Kidney (tissue), 13 donors: ENCODE measurements at regions not wholly inside any gene's neighbourhood (a gene's known extent, or its start where the extent isn't known, plus 50 kb on each side); places are given as distances from the start of the nearest gene placed in this dataset.

ENCODE experiments used
- DNase-seq, 5 donors: peaks; one replicate each; pipeline ENCODE4 v3.0.0-alpha.2; 2013 to 2020
- FAIRE-seq: peaks from 2 replicates; lab custom pipeline; 2012; peaks lifted over from hg19 to GRCh38; lab: Jason Lieb, UNC
- H3K27ac ChIP-seq, 2 donors: one replicate each; pipeline ENCODE4 v1.7.0; 2013; ENCODE audit warnings: low read depth in 2 of 2, low read length in 2 of 2, inconsistent platforms in 1 of 2
- H3K27me3 ChIP-seq: one replicate; pipeline ENCODE4 v1.7.1; 2013; ENCODE audit warnings: low read length, inconsistent platforms; ENCODE audit not compliant: control insufficient read depth, insufficient read depth
- H3K36me3 ChIP-seq, 3 donors: one replicate each; pipeline versions ENCODE4 v1.7.0 to v1.7.1; 2013; ENCODE audit warnings: low read length in 3 of 3, control low read depth in 1 of 3, inconsistent platforms in 1 of 3; ENCODE audit not compliant: insufficient read depth in 3 of 3, control insufficient read depth in 2 of 3
- H3K4me1 ChIP-seq, 3 donors: one replicate each; pipeline versions ENCODE4 v1.7.0 to v1.7.1; 2013; ENCODE audit warnings: low read length in 3 of 3, inconsistent platforms in 1 of 3, low read depth in 1 of 3; ENCODE audit not compliant: control insufficient read depth in 2 of 3, insufficient read depth in 2 of 3
- H3K4me3 ChIP-seq, 3 donors: one replicate each; pipeline versions ENCODE4 v1.7.0 to v1.8.1; 2013; ENCODE audit warnings: low read length in 3 of 3, control low read depth in 1 of 3, inconsistent platforms in 1 of 3
- H3K9ac ChIP-seq, 3 donors: one replicate each; pipeline versions ENCODE4 v1.7.0 to v1.7.1; 2013; ENCODE audit warnings: low read length in 3 of 3, control low read depth in 1 of 3, inconsistent platforms in 1 of 3
- H3K9me3 ChIP-seq, 3 donors: one replicate each; pipeline versions ENCODE4 v1.7.0 to v1.7.1; 2013; ENCODE audit warnings: low read length in 3 of 3, control low read depth in 1 of 3, inconsistent platforms in 1 of 3; ENCODE audit not compliant: control insufficient read depth in 2 of 3, insufficient read depth in 1 of 3
- intact Hi-C: fragments of 100-400 bp; cut with DNase I; formaldehyde crosslinking; loops from one replicate; pipeline ENCODE4 v1.11.1; 2022
- TF ChIP-seq, protein P1 (sequence below): IDR thresholded peaks from 3 replicates; pipeline ENCODE4 v1.5.1; 2012; ENCODE audit warnings: mild to moderate bottlenecking, moderate library complexity, borderline replicate concordance; ENCODE audit not compliant: insufficient read depth; ENCODE audit errors: extremely low read depth
- donor health status: control.
- donor health status: control.
- donor health status: control.
- donor health status: control.
- donor health status: control.
- donor health status: DM: yes; HTN: yes; CAD: no.
- donor health status: Normal renal cell carcinoma (clear cell type).

DNA sequence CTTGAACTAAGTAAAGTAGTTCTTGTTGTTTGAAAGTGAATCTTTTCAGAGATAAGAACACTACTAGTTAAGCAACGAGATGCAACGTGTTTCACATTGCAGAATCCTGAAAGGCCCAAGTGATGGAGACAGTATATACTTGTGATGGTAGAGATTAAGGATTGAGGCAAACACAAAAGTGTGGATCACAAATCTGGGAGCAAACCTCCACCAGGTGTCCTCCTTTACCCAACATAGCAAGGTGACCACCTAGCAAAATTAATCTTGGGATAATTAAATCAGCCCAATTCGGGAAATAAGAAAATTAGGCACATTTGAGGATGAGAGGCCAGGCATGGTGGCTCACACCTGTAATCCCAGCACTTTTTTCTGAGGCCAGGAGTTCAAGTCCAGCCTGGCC, 563.9 kb downstream of the DACH1 start:
- H3K9me3 ChIP-seq: no peaks in the 10 kb centered on the region
- intact Hi-C loops: no loop called here
- peak in 1 of 5 donors; percentile 22 for DNase-seq
- no peak for FAIRE-seq
- TF ChIP-seq, protein P1, sequence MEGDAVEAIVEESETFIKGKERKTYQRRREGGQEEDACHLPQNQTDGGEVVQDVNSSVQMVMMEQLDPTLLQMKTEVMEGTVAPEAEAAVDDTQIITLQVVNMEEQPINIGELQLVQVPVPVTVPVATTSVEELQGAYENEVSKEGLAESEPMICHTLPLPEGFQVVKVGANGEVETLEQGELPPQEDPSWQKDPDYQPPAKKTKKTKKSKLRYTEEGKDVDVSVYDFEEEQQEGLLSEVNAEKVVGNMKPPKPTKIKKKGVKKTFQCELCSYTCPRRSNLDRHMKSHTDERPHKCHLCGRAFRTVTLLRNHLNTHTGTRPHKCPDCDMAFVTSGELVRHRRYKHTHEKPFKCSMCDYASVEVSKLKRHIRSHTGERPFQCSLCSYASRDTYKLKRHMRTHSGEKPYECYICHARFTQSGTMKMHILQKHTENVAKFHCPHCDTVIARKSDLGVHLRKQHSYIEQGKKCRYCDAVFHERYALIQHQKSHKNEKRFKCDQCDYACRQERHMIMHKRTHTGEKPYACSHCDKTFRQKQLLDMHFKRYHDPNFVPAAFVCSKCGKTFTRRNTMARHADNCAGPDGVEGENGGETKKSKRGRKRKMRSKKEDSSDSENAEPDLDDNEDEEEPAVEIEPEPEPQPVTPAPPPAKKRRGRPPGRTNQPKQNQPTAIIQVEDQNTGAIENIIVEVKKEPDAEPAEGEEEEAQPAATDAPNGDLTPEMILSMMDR: peak; percentile 8
- H3K4me1 ChIP-seq: no peaks in the 10 kb centered on the region
- no peaks in the 10 kb centered on the region for H3K36me3 ChIP-seq
- H3K9ac ChIP-seq: no peak overlapping the region
- H3K27ac ChIP-seq: no peak overlapping the region
- no peaks in the 10 kb centered on the region for H3K27me3 ChIP-seq
- H3K4me3 ChIP-seq: no peak overlapping the region

DNA sequence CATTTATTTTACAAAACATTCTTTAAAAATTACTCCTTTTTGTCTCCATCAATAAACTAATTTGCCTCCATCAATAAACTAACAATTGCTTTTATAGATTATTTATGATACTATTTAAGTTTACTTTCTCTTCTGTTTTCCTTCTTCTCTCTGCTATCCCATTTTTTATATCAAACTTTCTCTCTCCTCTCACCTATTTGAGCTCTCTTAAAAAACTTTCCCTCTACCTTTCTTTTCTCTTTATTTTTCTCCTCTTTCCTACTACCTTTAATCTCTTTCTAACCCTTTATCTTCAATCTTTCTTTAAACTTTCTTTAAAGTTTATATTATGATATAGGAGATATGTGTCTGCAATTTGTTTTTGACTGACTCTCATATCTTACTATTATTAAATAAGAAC, 566.4 kb downstream of the DACH1 start:
- no peak for FAIRE-seq
- TF ChIP-seq, protein P1: no peak
- no peak overlapping the region for H3K9ac ChIP-seq
- intact Hi-C loops: no loop called here
- no peaks in the 10 kb centered on the region for H3K4me1 ChIP-seq
- DNase-seq: no peak
- no peak overlapping the region for H3K4me3 ChIP-seq
- H3K27ac ChIP-seq: no peak overlapping the region
- no peaks in the 10 kb centered on the region for H3K9me3 ChIP-seq
- H3K27me3 ChIP-seq: no peaks in the 10 kb centered on the region
- no peaks in the 10 kb centered on the region for H3K36me3 ChIP-seq

- no peak for FAIRE-seq
- intact Hi-C loops: no loop called here
- H3K4me3 ChIP-seq: peak overlapping the region in 1 of 3 donors; percentile 88
Observed at GRCh38 chr13:71291842-71292146, 575.2 kb downstream of the DACH1 start.

More at GRCh38 chr13:71291842-71292146, 575.2 kb downstream of the DACH1 start:
- H3K9me3 ChIP-seq: no peaks in the 10 kb centered on the region
- TF ChIP-seq, protein P1: no peak
- H3K36me3 ChIP-seq: no peaks in the 10 kb centered on the region
- no peak overlapping the region for H3K9ac ChIP-seq
- H3K27ac ChIP-seq: peak overlapping the region in 1 of 2 donors; percentile 51
- H3K4me1 ChIP-seq: no peaks in the 10 kb centered on the region
- DNase-seq: no peak
- no peaks in the 10 kb centered on the region for H3K27me3 ChIP-seq
